Choroid plexus epithelial cell (primary cell): ENCODE measurements at regions not wholly inside any gene's neighbourhood (a gene's known extent, or its start where the extent isn't known, plus 50 kb on each side); places are given as distances from the start of the nearest gene placed in this dataset.

ENCODE experiments used
- DNase-seq: peaks from one replicate; pipeline ENCODE4 v3.0.0-alpha.2; 2010; ENCODE audit warnings: low read depth
- H3K4me3 ChIP-seq: 2 replicates; pipeline ENCODE4 v1.5.1; 2011; ENCODE audit warnings: low read depth, mild to moderate bottlenecking, control low read depth, low read length, moderate library complexity
- CTCF ChIP-seq: conservative IDR thresholded peaks from 2 replicates; pipeline ENCODE4 v1.5.1; 2011; ENCODE audit warnings: low read depth, mild to moderate bottlenecking, control low read depth, inconsistent platforms, low read length, moderate library complexity

- H3K4me3 ChIP-seq: no peak overlapping the region
- DNase-seq: no peak
- TF ChIP-seq CTCF: no peak
Measured at GRCh38 chr9:126106404-126106803, 220.2 kb upstream of the MVB12B start.

- no peak for TF ChIP-seq CTCF
- H3K4me3 ChIP-seq: no peak overlapping the region
- DNase-seq: no peak
Measured at GRCh38 chr9:126107693-126108092, 218.9 kb upstream of the MVB12B start.

- H3K4me3 ChIP-seq: no peak overlapping the region
- no peak for TF ChIP-seq CTCF
- DNase-seq: peak; percentile 4
Measured at GRCh38 chr9:126108240-126108639, 218.4 kb upstream of the MVB12B start.

GRCh38 chr9:126109575-126109974, 217.1 kb upstream of the MVB12B start:
- DNase-seq: no peak
- H3K4me3 ChIP-seq: no peak overlapping the region
- TF ChIP-seq CTCF: no peak

GRCh38 chr9:126111556-126111955, 215.1 kb upstream of the MVB12B start:
- TF ChIP-seq CTCF: no peak
- no peak for DNase-seq
- no peak overlapping the region for H3K4me3 ChIP-seq

- no peak for DNase-seq
- no peak for TF ChIP-seq CTCF
- no peak overlapping the region for H3K4me3 ChIP-seq
Measured at GRCh38 chr9:126112135-126112720, 214.4 kb upstream of the MVB12B start.

GRCh38 chr9:126113176-126113575, 213.5 kb upstream of the MVB12B start:
- TF ChIP-seq CTCF: no peak
- no peak for DNase-seq

More at GRCh38 chr9:126113176-126113575, 213.5 kb upstream of the MVB12B start:
- H3K4me3 ChIP-seq: no peak overlapping the region
